Tibial nerve (tissue), 4 donors: ENCODE measurements at regions not wholly inside any gene's neighbourhood (a gene's known extent, or its start where the extent isn't known, plus 50 kb on each side); places are given as distances from the start of the nearest gene placed in this dataset.

Source experiments
- EP300 ChIP-seq, 2 donors: sonication (generic); formaldehyde crosslinking; IDR thresholded peaks; one replicate each; pipeline ENCODE4 v1.6.1; 2017; ENCODE audit warnings: antibody characterized with exemption in 2 of 2, mild to moderate bottlenecking in 1 of 2
- POLR2A ChIP-seq, 2 donors: fragments of 450-650 bp; IDR thresholded peaks; one replicate each; pipeline ENCODE4 v1.6.1; 2017; ENCODE audit warnings: antibody characterized with exemption in 2 of 2, mild to moderate bottlenecking in 2 of 2, moderate library complexity in 2 of 2
- TF ChIP-seq, protein P1 (sequence below), 5 experiments: fragments of 200-600 bp in 3 of 5; fragments of 450-650 bp in 2 of 5; sonication (generic) in 3 of 5; IDR thresholded peaks; one replicate each; pipeline ENCODE4 v1.5.1; 2016 to 2019; ENCODE audit warnings: antibody characterized with exemption in 5 of 5, mild to moderate bottlenecking in 3 of 5, moderate library complexity in 2 of 5

- TF ChIP-seq, protein P1, sequence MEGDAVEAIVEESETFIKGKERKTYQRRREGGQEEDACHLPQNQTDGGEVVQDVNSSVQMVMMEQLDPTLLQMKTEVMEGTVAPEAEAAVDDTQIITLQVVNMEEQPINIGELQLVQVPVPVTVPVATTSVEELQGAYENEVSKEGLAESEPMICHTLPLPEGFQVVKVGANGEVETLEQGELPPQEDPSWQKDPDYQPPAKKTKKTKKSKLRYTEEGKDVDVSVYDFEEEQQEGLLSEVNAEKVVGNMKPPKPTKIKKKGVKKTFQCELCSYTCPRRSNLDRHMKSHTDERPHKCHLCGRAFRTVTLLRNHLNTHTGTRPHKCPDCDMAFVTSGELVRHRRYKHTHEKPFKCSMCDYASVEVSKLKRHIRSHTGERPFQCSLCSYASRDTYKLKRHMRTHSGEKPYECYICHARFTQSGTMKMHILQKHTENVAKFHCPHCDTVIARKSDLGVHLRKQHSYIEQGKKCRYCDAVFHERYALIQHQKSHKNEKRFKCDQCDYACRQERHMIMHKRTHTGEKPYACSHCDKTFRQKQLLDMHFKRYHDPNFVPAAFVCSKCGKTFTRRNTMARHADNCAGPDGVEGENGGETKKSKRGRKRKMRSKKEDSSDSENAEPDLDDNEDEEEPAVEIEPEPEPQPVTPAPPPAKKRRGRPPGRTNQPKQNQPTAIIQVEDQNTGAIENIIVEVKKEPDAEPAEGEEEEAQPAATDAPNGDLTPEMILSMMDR (IDR thresholded peaks at IDR 0.05): no peak
- TF ChIP-seq POLR2A (IDR thresholded peaks at IDR 0.05) (no peak), EP300 (IDR thresholded peaks at IDR 0.05) (no peak)
These were observed 141.4 kb upstream of the SALL3 start for GRCh38 chr18:78838183-78838582.
